Liver (tissue), 8 donors: ENCODE measurements at regions not wholly inside any gene's neighbourhood (a gene's known extent, or its start where the extent isn't known, plus 50 kb on each side); places are given as distances from the start of the nearest gene placed in this dataset.

ENCODE experiments used
- DNase-seq: peaks from one replicate; pipeline ENCODE4 v3.0.0-alpha.2; 2017; ENCODE audit warnings: low spot score
- H3K27ac ChIP-seq, 2 donors: one replicate each; pipeline ENCODE4 v1.7.0; 2013; ENCODE audit warnings: inconsistent platforms in 2 of 2, low read length in 2 of 2, control low read depth in 1 of 2, low read depth in 1 of 2, mild to moderate bottlenecking in 1 of 2
- H3K27me3 ChIP-seq, 4 donors: one replicate each; pipeline versions ENCODE4 v1.6.1 to v1.7.0; 2013; ENCODE audit warnings: low read length in 3 of 4, inconsistent platforms in 1 of 4, mild to moderate bottlenecking in 1 of 4, moderate library complexity in 1 of 4; ENCODE audit not compliant: control insufficient read depth in 4 of 4, insufficient read depth in 4 of 4
- H3K36me3 ChIP-seq, 4 donors: one replicate each; pipeline versions ENCODE4 v1.6.1 to v1.7.0; 2013; ENCODE audit warnings: low read length in 3 of 4, mild to moderate bottlenecking in 3 of 4, low read depth in 1 of 4, moderate library complexity in 1 of 4; ENCODE audit not compliant: control insufficient read depth in 4 of 4, insufficient read depth in 3 of 4
- H3K4me1 ChIP-seq, 4 donors: one replicate each; pipeline versions ENCODE4 v1.6.1 to v1.7.0; 2013; ENCODE audit warnings: low read length in 3 of 4, mild to moderate bottlenecking in 3 of 4, moderate library complexity in 1 of 4; ENCODE audit not compliant: control insufficient read depth in 4 of 4, insufficient read depth in 4 of 4
- H3K4me3 ChIP-seq, 3 donors: one replicate each; pipeline versions ENCODE4 v1.6.1 to v1.7.0; 2013; ENCODE audit warnings: low read length in 3 of 3, control low read depth in 1 of 3, low read depth in 1 of 3, mild to moderate bottlenecking in 1 of 3
- H3K9ac ChIP-seq, 2 donors: one replicate each; pipeline ENCODE4 v1.7.0; 2013; ENCODE audit warnings: low read length in 2 of 2, mild to moderate bottlenecking in 2 of 2, moderate library complexity in 2 of 2, control low read depth in 1 of 2, low read depth in 1 of 2
- H3K9me3 ChIP-seq, 4 donors: one replicate each; pipeline versions ENCODE4 v1.6.1 to v1.7.0; 2013; ENCODE audit warnings: low read length in 3 of 4; ENCODE audit not compliant: control insufficient read depth in 4 of 4
- ATF3 ChIP-seq: IDR thresholded peaks from 2 replicates; pipeline ENCODE4 v1.6.1; 2016; ENCODE audit warnings: antibody characterized with exemption
- CTCF ChIP-seq: fragments of 150-350 bp; IDR thresholded peaks from 2 replicates; pipeline ENCODE4 v1.5.1; 2017; ENCODE audit warnings: improper control_type of control experiment, low read depth, low read length; ENCODE audit not compliant: missing input control
- EGR1 ChIP-seq, 2 donors: IDR thresholded peaks; 2 replicates each; pipeline ENCODE4 v1.6.1; 2016 to 2018; ENCODE audit warnings: antibody characterized with exemption in 2 of 2, low read depth in 2 of 2
- FOXA1 ChIP-seq: IDR thresholded peaks from 2 replicates; pipeline ENCODE4 v1.6.1; 2016; ENCODE audit warnings: antibody characterized with exemption
- FOXA2 ChIP-seq: IDR thresholded peaks from 2 replicates; pipeline ENCODE4 v1.6.1; 2016; ENCODE audit warnings: antibody characterized with exemption
- GABPA ChIP-seq, 2 donors: IDR thresholded peaks in 1 of 2; conservative IDR thresholded peaks in 1 of 2; 2 replicates each; pipeline ENCODE4 v1.6.1; 2016; ENCODE audit warnings: antibody characterized with exemption in 2 of 2, mild to moderate bottlenecking in 1 of 2, moderate library complexity in 1 of 2
- HNF4A ChIP-seq, 2 donors: conservative IDR thresholded peaks; 2 replicates each; pipeline ENCODE4 v1.6.1; 2016; ENCODE audit warnings: antibody characterized with exemption in 2 of 2, mild to moderate bottlenecking in 2 of 2
- HNF4G ChIP-seq: IDR thresholded peaks from 2 replicates; pipeline ENCODE4 v1.6.1; 2016; ENCODE audit warnings: antibody characterized with exemption
- JUND ChIP-seq, 2 donors: IDR thresholded peaks; 2 replicates each; pipeline ENCODE4 v1.6.1; 2016; ENCODE audit warnings: antibody characterized with exemption in 2 of 2
- MAX ChIP-seq: IDR thresholded peaks from 2 replicates; pipeline ENCODE4 v1.6.1; 2016; ENCODE audit warnings: antibody characterized with exemption
- NR2F2 ChIP-seq: IDR thresholded peaks from 2 replicates; pipeline ENCODE4 v1.6.1; 2016; ENCODE audit warnings: antibody characterized with exemption
- RAD21 ChIP-seq, 2 donors: IDR thresholded peaks; 2 replicates each; pipeline ENCODE4 v1.6.1; 2016; ENCODE audit warnings: antibody characterized with exemption in 2 of 2, mild to moderate bottlenecking in 2 of 2
- REST ChIP-seq: IDR thresholded peaks from 2 replicates; pipeline ENCODE4 v1.6.1; 2016; ENCODE audit warnings: antibody characterized with exemption, mild to moderate bottlenecking
- RXRA ChIP-seq, 2 donors: IDR thresholded peaks; 2 replicates each; pipeline ENCODE4 v1.6.1; 2017 to 2018; ENCODE audit warnings: antibody characterized with exemption in 2 of 2, mild to moderate bottlenecking in 1 of 2
- SP1 ChIP-seq: IDR thresholded peaks from 2 replicates; pipeline ENCODE4 v1.6.1; 2018; ENCODE audit warnings: antibody characterized with exemption, mild to moderate bottlenecking
- TAF1 ChIP-seq: conservative IDR thresholded peaks from 2 replicates; pipeline ENCODE4 v1.6.1; 2016; ENCODE audit warnings: antibody characterized with exemption, mild to moderate bottlenecking
- YY1 ChIP-seq: IDR thresholded peaks from 2 replicates; pipeline ENCODE4 v1.6.1; 2016; ENCODE audit warnings: antibody characterized with exemption, mild to moderate bottlenecking
- ZBTB33 ChIP-seq: IDR thresholded peaks from 2 replicates; pipeline ENCODE4 v1.6.1; 2016; ENCODE audit warnings: antibody characterized with exemption
- WGBS: extraction: QIAGEN DNeasy Blood & Tissue Kit; methylation state at CpG from one replicate; pipeline ENCODE4 v1.1.7; 2013; 5-methylcytosine and 5-hydroxymethylcytosine counted together
- donor health status: healthy.
- donor health status: healthy.
- donor health status: healthy.
- donor health status: healthy.
- donor health status: healthy.

- H3K4me1 ChIP-seq: peaks cover 0 to 2% (median 0%) of the 10 kb centered on the region in 4 donors
- H3K27me3 ChIP-seq: no peaks in the 10 kb centered on the region
- H3K4me3 ChIP-seq: no peak overlapping the region
- H3K9me3 ChIP-seq: no peaks in the 10 kb centered on the region
- 87% methylated on average over 4 of the region's 4 CpGs for WGBS
- no peak overlapping the region for H3K9ac ChIP-seq
- no peak for DNase-seq
- TF ChIP-seq SP1 (no peak), ZBTB33 (no peak), FOXA2 (no peak), REST (no peak), RAD21 (IDR thresholded peaks at IDR 0.05) (no peak), JUND (IDR thresholded peaks at IDR 0.05) (no peak), HNF4G (no peak), EGR1 (IDR thresholded peaks at IDR 0.05; ENCODE audit: low read depth in 2 of 2) (no peak), TAF1 (no peak), FOXA1 (no peak), CTCF (no peak), GABPA (IDR thresholded peaks at IDR 0.05 in 1 of 2, conservative IDR thresholded peaks at IDR 0.05 in 1 of 2) (no peak), YY1 (no peak), HNF4A (conservative IDR thresholded peaks at IDR 0.05) (no peak), RXRA (IDR thresholded peaks at IDR 0.05) (no peak), NR2F2 (no peak), ATF3 (no peak), MAX (no peak)
- H3K36me3 ChIP-seq: no peaks in the 10 kb centered on the region
- H3K27ac ChIP-seq: no peak overlapping the region
Measured at GRCh38 chr5:13572163-13572562, 372.3 kb downstream of the DNAH5 start.
